Type B pancreatic cell (in vitro differentiated cells): ENCODE measurements at regions not wholly inside any gene's neighbourhood (a gene's known extent, or its start where the extent isn't known, plus 50 kb on each side); places are given as distances from the start of the nearest gene placed in this dataset.
A peak's percentile ranks its signal among the peaks of the same experiment; 100 is the strongest.

Source experiments
- DNase-seq: peaks from one replicate; pipeline ENCODE4 v3.0.0; 2021; ENCODE audit warnings: mixed read lengths; ENCODE audit not compliant: unreplicated experiment; ENCODE audit errors: extremely low spot score
- H3K27ac Mint-ChIP-seq: 2 replicates; pipeline ENCODE4 v1.8.0; 2021; ENCODE audit warnings: mild to moderate bottlenecking, mixed read lengths
- H3K27me3 Mint-ChIP-seq: 2 replicates; pipeline ENCODE4 v1.8.0; 2021; ENCODE audit warnings: mixed read lengths
- H3K36me3 Mint-ChIP-seq: 2 replicates; pipeline ENCODE4 v1.8.0; 2021; ENCODE audit warnings: mixed read lengths
- H3K4me1 Mint-ChIP-seq: one replicate; pipeline ENCODE4 v1.8.0; 2021; ENCODE audit warnings: mixed read lengths; ENCODE audit not compliant: unreplicated experiment
- H3K4me3 Mint-ChIP-seq: 2 replicates; pipeline ENCODE4 v1.8.0; 2021; ENCODE audit warnings: mild to moderate bottlenecking, mixed read lengths
- H3K9me3 Mint-ChIP-seq: 2 replicates; pipeline ENCODE4 v1.8.0; 2021; ENCODE audit warnings: mixed read lengths
- CTCF ChIP-seq: fragments of 200-600 bp; sonication (generic); conservative IDR thresholded peaks from 2 replicates; pipeline ENCODE4 v1.5.0; 2021; ENCODE audit warnings: antibody characterized with exemption, mild to moderate bottlenecking

GRCh38 chr17:6241996-6242395 is 171.8 kb downstream of the WSCD1 start:
- no peak for DNase-seq
- H3K27ac Mint-ChIP-seq = no peak overlapping the region
- no peaks in the 10 kb centered on the region for H3K36me3 Mint-ChIP-seq
- no peaks in the 10 kb centered on the region for H3K9me3 Mint-ChIP-seq
- no peak for TF ChIP-seq CTCF
- H3K27me3 Mint-ChIP-seq = peaks cover 61% of the 10 kb centered on the region
- H3K4me3 Mint-ChIP-seq = no peak overlapping the region
- H3K4me1 Mint-ChIP-seq = no peaks in the 10 kb centered on the region

GRCh38 chr17:6241381-6241780 is 171.2 kb downstream of the WSCD1 start:
- H3K9me3 Mint-ChIP-seq = no peaks in the 10 kb centered on the region
- DNase-seq = no peak
- peaks cover 65% of the 10 kb centered on the region for H3K27me3 Mint-ChIP-seq
- TF ChIP-seq CTCF = no peak
- H3K36me3 Mint-ChIP-seq = no peaks in the 10 kb centered on the region
- no peaks in the 10 kb centered on the region for H3K4me1 Mint-ChIP-seq
- no peak overlapping the region for H3K27ac Mint-ChIP-seq
- H3K4me3 Mint-ChIP-seq = no peak overlapping the region

GRCh38 chr17:6240601-6241000 is 170.4 kb downstream of the WSCD1 start:
- H3K27ac Mint-ChIP-seq = no peak overlapping the region
- no peak for TF ChIP-seq CTCF
- no peaks in the 10 kb centered on the region for H3K4me1 Mint-ChIP-seq
- no peaks in the 10 kb centered on the region for H3K36me3 Mint-ChIP-seq
- peak; percentile 36 for DNase-seq
- H3K27me3 Mint-ChIP-seq = peaks cover 68% of the 10 kb centered on the region
- peak overlapping the region; percentile 23 for H3K4me3 Mint-ChIP-seq
- H3K9me3 Mint-ChIP-seq = no peaks in the 10 kb centered on the region

- no peaks in the 10 kb centered on the region for H3K4me1 Mint-ChIP-seq
- H3K27ac Mint-ChIP-seq = no peak overlapping the region
- H3K9me3 Mint-ChIP-seq = no peaks in the 10 kb centered on the region
- DNase-seq = peak; percentile 51
- TF ChIP-seq CTCF = no peak
- H3K27me3 Mint-ChIP-seq = peaks cover 71% of the 10 kb centered on the region
- H3K36me3 Mint-ChIP-seq = no peaks in the 10 kb centered on the region
- H3K4me3 Mint-ChIP-seq = peak overlapping the region; percentile 12
Observed at GRCh38 chr17:6240001-6240400, 169.8 kb downstream of the WSCD1 start.

GRCh38 chr17:6239241-6239798 is 169.1 kb downstream of the WSCD1 start:
- Mint-ChIP-seq H3K27ac (no peak overlapping the region), H3K4me3 (no peak overlapping the region), H3K27me3 (peaks cover 66% of the 10 kb centered on the region)

More at GRCh38 chr17:6239241-6239798, 169.1 kb downstream of the WSCD1 start:
- no peak for TF ChIP-seq CTCF
- Mint-ChIP-seq H3K9me3 (no peaks in the 10 kb centered on the region), H3K4me1 (no peaks in the 10 kb centered on the region), H3K36me3 (no peaks in the 10 kb centered on the region)
- DNase-seq = peak; percentile 43
